ENCODE measurements at regions not wholly inside any gene's neighbourhood (a gene's known extent, or its start where the extent isn't known, plus 50 kb on each side); places are given as distances from the start of the nearest gene placed in this dataset.

GRCh38 chr15:78696436-78696835 lies 55.4 kb upstream of the CHRNB4 start:
- Histone ChIP-seq H3K36me3 (no peaks in the 10 kb centered on the region), H3K27me3 (no peaks in the 10 kb centered on the region), H3K27ac (no peak overlapping the region), H3K4me1 (no peaks in the 10 kb centered on the region), H3K9me3 (no peaks in the 10 kb centered on the region), H3K4me3 (no peak overlapping the region)
- intact Hi-C loops (cut with DNase I): no loop called here
- DNase-seq: no peak
- TF ChIP-seq EP300 (IDR thresholded peaks at IDR 0.05) (no peak), CTCF (IDR thresholded peaks at IDR 0.05) (no peak), POLR2A (IDR thresholded peaks at IDR 0.05) (no peak), POLR2AphosphoS5 (IDR thresholded peaks at IDR 0.05) (no peak)

- H3K4me1 ChIP-seq: no peaks in the 10 kb centered on the region
- H3K27ac ChIP-seq: no peak overlapping the region
- no peak overlapping the region for H3K4me3 ChIP-seq
- no peaks in the 10 kb centered on the region for H3K27me3 ChIP-seq
- H3K36me3 ChIP-seq: no peaks in the 10 kb centered on the region
- 59 to 85% methylated on average over 3 of the region's 3 CpGs for WGBS, 2 donors
- no peaks in the 10 kb centered on the region for H3K9me3 ChIP-seq
- TF ChIP-seq POLR2AphosphoS5 (IDR thresholded peaks at IDR 0.05) (no peak), POLR2A (IDR thresholded peaks at IDR 0.05) (no peak), CTCF (IDR thresholded peaks at IDR 0.05) (no peak), EP300 (IDR thresholded peaks at IDR 0.05) (no peak)
- intact Hi-C loops (cut with DNase I): no loop called here
- no peak for DNase-seq
These were observed 54.8 kb upstream of the CHRNB4 start for GRCh38 chr15:78695854-78696253.

- H3K27me3 ChIP-seq: no peaks in the 10 kb centered on the region
- no peak overlapping the region for H3K27ac ChIP-seq
- H3K36me3 ChIP-seq: no peaks in the 10 kb centered on the region
- no peaks in the 10 kb centered on the region for H3K4me1 ChIP-seq
- H3K9me3 ChIP-seq: no peaks in the 10 kb centered on the region
- TF ChIP-seq CTCF (IDR thresholded peaks at IDR 0.05) (no peak), EP300 (IDR thresholded peaks at IDR 0.05) (no peak), POLR2A (IDR thresholded peaks at IDR 0.05) (no peak), POLR2AphosphoS5 (IDR thresholded peaks at IDR 0.05) (no peak)
- no peak overlapping the region for H3K4me3 ChIP-seq
- intact Hi-C loops (cut with DNase I): no loop called here
- no peak for DNase-seq
These were observed 54.1 kb upstream of the CHRNB4 start for GRCh38 chr15:78695046-78695671.

DNA sequence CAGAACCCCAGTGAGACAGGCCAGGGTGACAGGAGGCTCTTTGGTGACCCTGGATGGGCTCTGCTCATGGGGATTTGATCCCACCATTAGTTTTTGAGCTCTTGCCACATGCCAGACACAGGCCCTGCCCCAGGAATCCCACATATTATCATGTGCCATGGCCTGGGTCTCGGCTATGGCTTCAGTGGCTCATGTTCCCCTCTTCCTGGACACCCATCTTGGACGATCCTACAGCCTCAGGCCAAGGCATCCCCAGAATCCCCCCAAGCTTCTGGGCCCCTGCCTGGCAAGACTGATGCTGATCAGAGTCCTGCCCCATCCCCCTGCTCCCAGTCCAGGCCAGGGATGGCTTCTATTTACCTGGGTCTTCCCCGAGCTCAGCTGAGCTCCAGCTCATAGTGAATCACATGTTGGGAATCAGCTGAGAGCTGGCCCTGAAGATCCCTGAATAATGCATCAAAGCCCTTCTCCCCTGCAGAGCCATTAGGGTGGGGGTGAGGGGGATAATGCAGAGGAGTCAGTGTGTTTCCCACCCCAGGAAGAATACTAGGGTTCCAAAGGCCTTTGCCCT lies 50.9 kb upstream of the CHRNB4 start:
- no peaks in the 10 kb centered on the region for H3K27me3 ChIP-seq
- intact Hi-C loops (cut with DNase I): no loop called here
- H3K9me3 ChIP-seq: no peaks in the 10 kb centered on the region
- H3K4me1 ChIP-seq: no peaks in the 10 kb centered on the region
- TF ChIP-seq POLR2A (IDR thresholded peaks at IDR 0.05): no peak
- no peak for TF ChIP-seq CTCF (IDR thresholded peaks at IDR 0.05)
- no peak for TF ChIP-seq EP300 (IDR thresholded peaks at IDR 0.05)
- no peak for TF ChIP-seq POLR2AphosphoS5 (IDR thresholded peaks at IDR 0.05)
- 82 to 86% methylated on average over 3 of the region's 3 CpGs for WGBS, 2 donors
- H3K36me3 ChIP-seq: no peaks in the 10 kb centered on the region
- no peak overlapping the region for H3K27ac ChIP-seq
- DNase-seq: no peak
- no peak overlapping the region for H3K4me3 ChIP-seq

All from sigmoid colon (tissue), 6 donors.